K562 (cell line): ENCODE measurements at regions not wholly inside any gene's neighbourhood (a gene's known extent, or its start where the extent isn't known, plus 50 kb on each side); places are given as distances from the start of the nearest gene placed in this dataset.

Experiments used
- ATAC-seq: fragments of 200-7000 bp; cut with Tn5 transposase; 3 replicates; pipeline ENCODE4 v1.9.1; 2020; ENCODE audit warnings: moderate library complexity
- BruUV-seq: library from RNA; stranded (reverse); fragments of 400-500 nt; replicated peaks from 2 replicates; lab custom pipeline; 2021; lab: Mats Ljungman, UMichigan
- CTCF ChIA-PET: fragments of 300-600 bp; formaldehyde crosslinking; extraction: SDS; loops from one replicate; lab custom pipeline; 2021; ENCODE audit warnings: low intra/inter-chr PET ratio; lab: Yijun Ruan, JAX
- POLR2A ChIA-PET: fragments of 300-600, 350-650 bp; sonication (Branson Sonifier 250); formaldehyde crosslinking; extraction: SDS; loops from one replicate; lab custom pipeline; 2021; ENCODE audit warnings: antibody characterized with exemption, inconsistent platforms; lab: Yijun Ruan, JAX
- DNase-seq, 4 experiments: peaks; one replicate each; pipeline versions ENCODE4 v3.0.0 to v3.0.0-alpha.2; 2011 to 2018; ENCODE audit warnings: low spot score in 3 of 4, mixed read lengths in 3 of 4; ENCODE audit errors: extremely low read depth in 1 of 4
- FAIRE-seq: peaks from 2 replicates; lab custom pipeline; 2011; peaks lifted over from hg19 to GRCh38; lab: Jason Lieb, UNC
- H2AFZ ChIP-seq: 2 replicates; pipeline ENCODE4 v1.6.0; 2011; ENCODE audit warnings: low read depth, low read length, control low read depth, inconsistent platforms
- H3K27ac ChIP-seq: fragments of 200-600 bp; 3 replicates; pipeline ENCODE4 v1.8.0; 2011; ENCODE audit warnings: low read depth, mild to moderate bottlenecking, control low read depth, inconsistent platforms, low read length, moderate library complexity, mixed read lengths; ENCODE audit errors: extremely low read depth
- H3K27me3 ChIP-seq, 2 experiments: fragments of 300-600 bp in 1 of 2; 2 replicates in 1 of 2; 3 replicates in 1 of 2; pipeline versions ENCODE4 v1.6.0 to v1.8.0; 2011; ENCODE audit warnings: inconsistent platforms in 2 of 2, low read length in 2 of 2, mild to moderate bottlenecking in 1 of 2, mixed read lengths in 1 of 2, moderate library complexity in 1 of 2; ENCODE audit not compliant: control insufficient read depth in 2 of 2, insufficient read depth in 2 of 2
- H3K36me3 ChIP-seq: fragments of 300-600 bp; 3 replicates; pipeline ENCODE4 v1.8.0; 2011; ENCODE audit warnings: mild to moderate bottlenecking, low read length, inconsistent platforms; ENCODE audit not compliant: control insufficient read depth, insufficient read depth
- H3K4me1 ChIP-seq, 2 experiments: fragments of 200-600 bp in 1 of 2; replicated peaks in 1 of 2; 2 replicates in 1 of 2; 3 replicates in 1 of 2; pipeline versions ENCODE4 v1.5.1 to v1.8.0; 2011; ENCODE audit warnings: inconsistent platforms in 2 of 2, low read length in 2 of 2, mild to moderate bottlenecking in 1 of 2, mixed read lengths in 1 of 2, moderate library complexity in 1 of 2; ENCODE audit not compliant: control insufficient read depth in 2 of 2, insufficient read depth in 2 of 2
- H3K4me2 ChIP-seq: 2 replicates; pipeline ENCODE4 v1.6.1; 2011; ENCODE audit warnings: low read length, control low read depth, inconsistent platforms, mixed read lengths; ENCODE audit not compliant: insufficient read depth
- H3K4me3 ChIP-seq: fragments of 200-600 bp; sonication (generic), shearing (Covaris generic); 2 replicates; pipeline ENCODE4 v1.5.1; 2016; ENCODE audit warnings: control low read depth, inconsistent platforms
- H3K79me2 ChIP-seq: fragments of 200-600 bp; 3 replicates; pipeline ENCODE4 v1.8.0; 2011; ENCODE audit warnings: low read length, inconsistent platforms; ENCODE audit not compliant: control insufficient read depth, insufficient read depth
- H3K9ac ChIP-seq, 2 experiments: 2 replicates each; pipeline versions ENCODE4 v1.6.0 to v1.6.1; 2011; ENCODE audit warnings: low read depth in 2 of 2, low read length in 2 of 2, control low read depth in 1 of 2, inconsistent platforms in 1 of 2, mild to moderate bottlenecking in 1 of 2, mixed read lengths in 1 of 2; ENCODE audit not compliant: insufficient read depth in 1 of 2
- H3K9me1 ChIP-seq: one replicate; pipeline ENCODE4 v1.6.0; 2011; ENCODE audit warnings: inconsistent platforms, mild to moderate bottlenecking, low read length, moderate library complexity; ENCODE audit not compliant: control insufficient read depth, insufficient read depth
- H3K9me3 ChIP-seq: replicated peaks from 2 replicates; pipeline ENCODE4 v1.5.1; 2011; ENCODE audit warnings: low read depth, low read length, inconsistent platforms; ENCODE audit not compliant: control insufficient read depth, insufficient read depth
- H4K20me1 ChIP-seq: replicated peaks from 2 replicates; pipeline ENCODE4 v1.6.1; 2011; ENCODE audit warnings: low read length, inconsistent platforms, mixed read lengths; ENCODE audit not compliant: control insufficient read depth, insufficient read depth
- CHAMP1 ChIP-seq: fragments of 450-650 bp; IDR thresholded peaks from 2 replicates; pipeline ENCODE4 v1.6.1; 2016; ENCODE audit warnings: mild to moderate bottlenecking
- CHCHD3 ChIP-seq: fragments of 250-450 bp; sonication (Bioruptor Pico); IDR thresholded peaks from 2 replicates; pipeline ENCODE4 v2.1.2; 2022; ENCODE audit warnings: mild to moderate bottlenecking
- CREB3 ChIP-seq: fragments of 450-650 bp; conservative IDR thresholded peaks from 2 replicates; pipeline ENCODE4 v1.6.1; 2016; ENCODE audit warnings: missing genetic modification characterization, low read depth, mild to moderate bottlenecking, missing compliant biosample characterization, moderate library complexity
- RBM22 ChIP-seq: fragments of 200-400 bp; formaldehyde crosslinking; IDR thresholded peaks from 2 replicates; pipeline ENCODE4 v1.6.1; 2018; ENCODE audit warnings: low read length, low read depth; ENCODE audit not compliant: poor library complexity, severe bottlenecking
- SP2 ChIP-seq: IDR thresholded peaks from 2 replicates; pipeline ENCODE4 v1.6.1; 2011; ENCODE audit warnings: mild to moderate bottlenecking, low read depth, low read length, moderate library complexity; ENCODE audit not compliant: poor library complexity, severe bottlenecking; ENCODE audit errors: extremely low read depth
- SPI1 ChIP-seq: IDR thresholded peaks from 2 replicates; pipeline ENCODE4 v1.6.1; 2011; ENCODE audit warnings: low read depth, low read length, control low read depth, borderline replicate concordance
- SRSF3 ChIP-seq: fragments of 200-400 bp; formaldehyde crosslinking; IDR thresholded peaks from 2 replicates; pipeline ENCODE4 v1.6.1; 2016; ENCODE audit warnings: mild to moderate bottlenecking, low read length, moderate library complexity; ENCODE audit not compliant: insufficient read depth
- XRCC5 ChIP-seq: fragments of 200-400 bp; formaldehyde crosslinking; IDR thresholded peaks from 2 replicates; pipeline ENCODE4 v1.6.1; 2017; ENCODE audit warnings: low read depth, mild to moderate bottlenecking, low read length
- ZNF408 ChIP-seq: fragments of 250-450 bp; sonication (Bioruptor Pico); IDR thresholded peaks from 2 replicates; pipeline ENCODE4 v1.4.0; 2020; ENCODE audit warnings: low read depth, mild to moderate bottlenecking, moderate library complexity
- ZZZ3 ChIP-seq: fragments of 450-650 bp; IDR thresholded peaks from 2 replicates; pipeline ENCODE4 v1.6.1; 2016; ENCODE audit warnings: antibody characterized with exemption, mild to moderate bottlenecking, moderate library complexity
- WGBS: fragments of 100-300 bp; shearing (Covaris generic); methylation state at CpG from one replicate; pipeline ENCODE4 v1.1.6; 2016; ENCODE audit warnings: low coverage, mixed read lengths; ENCODE audit not compliant: insufficient coverage; ENCODE audit errors: missing lambda C conversion rate; 5-methylcytosine and 5-hydroxymethylcytosine counted together
- in situ Hi-C: fragments of 300-500 bp; cut with MboI; formaldehyde crosslinking; loops from 4 replicates; pipeline ENCODE4 v1.15.0; 2018; ENCODE audit warnings: inconsistent platforms, mixed read lengths
- intact Hi-C: fragments of 100-400 bp; cut with micrococcal nuclease; formaldehyde crosslinking; loops from 2 replicates; pipeline ENCODE4 v1.14.2; 2022

GRCh38 chr2:224159345-224159928, 120.4 kb upstream of the SERPINE2 start:
- in situ Hi-C loops: no loop called here
- H3K4me1 ChIP-seq: no peaks in the 10 kb centered on the region
- no peak overlapping the region for H3K4me3 ChIP-seq
- no peaks in the 10 kb centered on the region for H4K20me1 ChIP-seq
- no peak overlapping the region for H3K4me2 ChIP-seq
- no peaks in the 10 kb centered on the region for H3K9me3 ChIP-seq
- no TSS peak for BruUV-seq
- intact Hi-C loops: no loop called here
- no peak for FAIRE-seq
- no peak for ATAC-seq
- no peak overlapping the region for H3K27ac ChIP-seq
- ChIA-PET POLR2A (no interaction called here), CTCF (no interaction called here)
- H3K9ac ChIP-seq: no peak overlapping the region
- no peak for DNase-seq
- no peaks in the 10 kb centered on the region for H3K79me2 ChIP-seq
- peak; percentile 70 for TF ChIP-seq SPI1
- no peak for TF ChIP-seq SP2
- H3K36me3 ChIP-seq: no peaks in the 10 kb centered on the region
- H2AFZ ChIP-seq: no peak overlapping the region
- H3K27me3 ChIP-seq: no peaks in the 10 kb centered on the region
- H3K9me1 ChIP-seq: no peaks in the 10 kb centered on the region
- 0% methylated on average over 3 of the region's 3 CpGs for WGBS

DNA sequence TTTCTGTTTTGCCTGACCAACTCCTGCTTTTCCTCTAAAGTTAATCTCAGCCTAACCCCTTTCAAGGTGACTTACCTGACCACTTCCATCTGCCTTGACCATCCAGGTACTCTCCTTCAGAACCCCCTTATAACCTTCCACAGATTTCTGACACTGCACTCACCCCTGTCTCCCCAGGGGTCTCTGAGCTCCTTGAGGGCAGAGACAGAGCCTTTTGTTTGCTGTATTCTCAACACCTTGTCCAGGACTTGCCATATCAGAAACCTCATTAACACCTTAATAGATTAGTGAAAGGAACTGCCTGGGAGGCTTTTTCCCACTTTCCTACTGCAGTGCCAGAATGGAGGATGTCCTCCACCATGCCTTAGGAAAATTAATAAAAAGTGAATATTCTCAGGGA, 119.7 kb upstream of the SERPINE2 start:
- DNase-seq (no peak), FAIRE-seq (no peak), ATAC-seq (no peak)
- no peaks in the 10 kb centered on the region for H3K9me3 ChIP-seq
- in situ Hi-C loops: no loop called here
- ChIA-PET CTCF (no interaction called here), POLR2A (no interaction called here)
- H4K20me1 ChIP-seq: no peaks in the 10 kb centered on the region
- H3K27me3 ChIP-seq: no peaks in the 10 kb centered on the region
- H3K79me2 ChIP-seq: no peaks in the 10 kb centered on the region
- no peak overlapping the region for H3K27ac ChIP-seq
- no peak overlapping the region for H3K9ac ChIP-seq
- no peaks in the 10 kb centered on the region for H3K9me1 ChIP-seq
- intact Hi-C loops: no loop called here
- no peaks in the 10 kb centered on the region for H3K4me1 ChIP-seq
- TF ChIP-seq SRSF3: no peak
- TF ChIP-seq CHAMP1: no peak
- no peak for TF ChIP-seq ZNF408 (CRISPR knock-in tag)
- TF ChIP-seq CREB3 (tag): no peak
- no peak for TF ChIP-seq CHCHD3 (CRISPR knock-in tag)
- TF ChIP-seq RBM22: no peak
- TF ChIP-seq XRCC5: no peak
- TF ChIP-seq ZZZ3: no peak
- BruUV-seq: no TSS peak
- no peak overlapping the region for H3K4me2 ChIP-seq
- no peak overlapping the region for H2AFZ ChIP-seq
- no peak overlapping the region for H3K4me3 ChIP-seq
- no peaks in the 10 kb centered on the region for H3K36me3 ChIP-seq
